ENCODE measurements at regions not wholly inside any gene's neighbourhood (a gene's known extent, or its start where the extent isn't known, plus 50 kb on each side); places are given as distances from the start of the nearest gene placed in this dataset.

DNA sequence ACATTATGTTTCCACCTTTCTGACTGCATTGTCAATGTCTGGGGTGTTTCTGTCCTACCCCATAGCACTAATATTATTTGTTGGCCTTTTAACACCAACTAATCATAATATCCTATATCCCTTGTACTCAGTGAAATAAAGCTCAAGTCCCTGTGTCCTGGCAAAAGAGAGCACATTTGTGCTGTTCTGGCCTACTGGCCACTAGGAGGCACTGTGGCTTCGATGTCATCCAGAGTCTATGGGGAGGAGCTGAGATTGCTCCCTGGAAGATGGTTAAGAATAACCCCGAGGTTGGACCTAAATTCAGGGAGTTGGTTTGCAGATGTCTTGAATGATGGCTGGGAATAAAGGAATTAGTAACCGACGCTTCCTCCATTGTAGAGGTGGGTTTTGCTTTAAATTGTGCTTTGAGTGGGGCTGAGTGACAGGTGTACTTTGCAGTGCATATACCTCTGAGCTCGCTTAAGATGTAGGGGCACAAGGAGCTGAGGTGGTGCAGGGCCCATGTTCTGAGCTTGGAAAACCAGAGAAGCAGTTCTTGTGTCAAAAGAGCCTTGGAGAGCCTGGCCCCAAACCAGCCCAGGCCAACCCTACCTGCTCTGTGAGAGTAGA lies 191.2 kb upstream of the PRSS1 start:
- TF ChIP-seq, protein P1, sequence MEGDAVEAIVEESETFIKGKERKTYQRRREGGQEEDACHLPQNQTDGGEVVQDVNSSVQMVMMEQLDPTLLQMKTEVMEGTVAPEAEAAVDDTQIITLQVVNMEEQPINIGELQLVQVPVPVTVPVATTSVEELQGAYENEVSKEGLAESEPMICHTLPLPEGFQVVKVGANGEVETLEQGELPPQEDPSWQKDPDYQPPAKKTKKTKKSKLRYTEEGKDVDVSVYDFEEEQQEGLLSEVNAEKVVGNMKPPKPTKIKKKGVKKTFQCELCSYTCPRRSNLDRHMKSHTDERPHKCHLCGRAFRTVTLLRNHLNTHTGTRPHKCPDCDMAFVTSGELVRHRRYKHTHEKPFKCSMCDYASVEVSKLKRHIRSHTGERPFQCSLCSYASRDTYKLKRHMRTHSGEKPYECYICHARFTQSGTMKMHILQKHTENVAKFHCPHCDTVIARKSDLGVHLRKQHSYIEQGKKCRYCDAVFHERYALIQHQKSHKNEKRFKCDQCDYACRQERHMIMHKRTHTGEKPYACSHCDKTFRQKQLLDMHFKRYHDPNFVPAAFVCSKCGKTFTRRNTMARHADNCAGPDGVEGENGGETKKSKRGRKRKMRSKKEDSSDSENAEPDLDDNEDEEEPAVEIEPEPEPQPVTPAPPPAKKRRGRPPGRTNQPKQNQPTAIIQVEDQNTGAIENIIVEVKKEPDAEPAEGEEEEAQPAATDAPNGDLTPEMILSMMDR (IDR thresholded peaks at IDR 0.05): peak; percentile 49
- Histone ChIP-seq H3K36me3 (no peaks in the 10 kb centered on the region), H3K9me3 (no peaks in the 10 kb centered on the region), H3K27me3 (no peaks in the 10 kb centered on the region), H3K4me3 (ENCODE audit: low read depth in 1 of 2, low read length in 1 of 2) (no peak overlapping the region), H3K27ac (no peak overlapping the region), H3K4me1 (ENCODE audit: control insufficient read depth in 1 of 2, insufficient read depth in 1 of 2, low read depth in 1 of 2, low read length in 1 of 2) (peaks cover 10 to 11% of the 10 kb centered on the region in 2 experiments)

- no peaks in the 10 kb centered on the region for H3K4me1 ChIP-seq (ENCODE audit: control insufficient read depth in 1 of 2, insufficient read depth in 1 of 2, low read depth in 1 of 2, low read length in 1 of 2)
- H3K9me3 ChIP-seq: no peaks in the 10 kb centered on the region
- H3K27me3 ChIP-seq: no peaks in the 10 kb centered on the region
- H3K27ac ChIP-seq: no peak overlapping the region
- H3K36me3 ChIP-seq: no peaks in the 10 kb centered on the region
- H3K4me3 ChIP-seq (ENCODE audit: low read depth in 1 of 2, low read length in 1 of 2): no peak overlapping the region
- TF ChIP-seq, protein P1 (IDR thresholded peaks at IDR 0.05): no peak
These were observed 192.5 kb upstream of the PRSS1 start for GRCh38 chr7:142556740-142557139.

DNA sequence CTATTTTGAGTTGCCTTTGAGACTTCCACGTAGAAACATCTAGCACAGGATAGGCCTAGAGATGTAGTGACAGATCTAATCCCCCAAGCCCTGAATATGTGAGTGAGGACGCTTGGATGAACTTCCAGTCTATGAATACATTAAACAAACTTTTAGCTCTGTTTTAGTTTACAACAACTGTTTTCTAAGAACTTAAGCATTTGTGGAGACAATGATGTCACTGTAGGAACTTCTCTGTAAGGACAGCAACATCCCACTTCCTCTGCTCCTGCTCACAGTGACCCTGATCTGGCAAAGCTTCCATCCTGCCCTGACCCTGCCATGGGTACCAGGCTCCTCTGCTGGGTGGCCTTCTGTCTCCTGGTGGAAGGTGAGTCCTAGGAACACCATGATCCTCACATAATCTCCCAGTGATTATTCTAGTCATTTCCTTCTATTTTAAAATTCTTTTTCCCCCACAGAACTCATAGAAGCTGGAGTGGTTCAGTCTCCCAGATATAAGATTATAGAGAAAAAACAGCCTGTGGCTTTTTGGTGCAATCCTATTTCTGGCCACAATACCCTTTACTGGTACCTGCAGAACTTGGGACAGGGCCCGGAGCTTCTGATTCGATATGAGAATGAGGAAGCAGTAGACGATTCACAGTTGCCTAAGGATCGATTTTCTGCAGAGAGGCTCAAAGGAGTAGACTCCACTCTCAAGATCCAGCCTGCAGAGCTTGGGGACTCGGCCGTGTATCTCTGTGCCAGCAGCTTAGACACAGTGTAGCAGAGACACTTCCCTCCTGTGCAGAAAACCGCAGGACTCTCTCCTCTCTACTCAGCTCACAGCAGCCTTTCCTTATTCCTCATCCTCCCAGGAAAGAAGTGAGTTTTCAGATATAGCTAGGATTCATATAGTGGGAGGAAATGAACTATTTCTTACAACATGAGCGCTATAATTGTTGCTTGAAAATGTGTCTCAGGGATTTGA lies 194.4 kb upstream of the PRSS1 start:
- no peaks in the 10 kb centered on the region for H3K4me1 ChIP-seq (ENCODE audit: control insufficient read depth in 1 of 2, insufficient read depth in 1 of 2, low read depth in 1 of 2, low read length in 1 of 2)
- TF ChIP-seq, protein P1 (IDR thresholded peaks at IDR 0.05): no peak
- H3K36me3 ChIP-seq: no peaks in the 10 kb centered on the region
- H3K9me3 ChIP-seq: no peaks in the 10 kb centered on the region
- H3K4me3 ChIP-seq (ENCODE audit: low read depth in 1 of 2, low read length in 1 of 2): no peak overlapping the region
- H3K27me3 ChIP-seq: no peaks in the 10 kb centered on the region
- no peak overlapping the region for H3K27ac ChIP-seq

DNA sequence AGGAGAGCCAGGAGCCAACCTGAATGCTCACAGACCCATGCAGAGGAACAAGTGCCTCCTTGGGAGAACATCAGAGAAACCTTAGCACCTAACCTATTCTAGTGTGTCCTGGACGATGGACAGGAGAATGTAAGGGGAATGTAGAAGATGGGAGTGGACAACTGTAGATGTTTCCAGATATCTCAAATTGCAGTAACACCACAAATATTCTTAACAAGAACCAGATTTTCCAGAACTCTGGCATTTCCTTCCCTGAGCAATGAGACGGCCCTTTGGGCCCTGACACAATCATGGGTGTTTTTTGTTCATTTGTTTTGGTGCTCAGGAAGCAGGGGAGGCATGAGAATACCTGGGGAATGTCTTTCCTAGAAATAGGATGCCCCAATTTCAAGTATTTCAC lies 196.1 kb upstream of the PRSS1 start:
- no peak overlapping the region for H3K4me3 ChIP-seq (ENCODE audit: low read depth in 1 of 2, low read length in 1 of 2)
- TF ChIP-seq, protein P1 (IDR thresholded peaks at IDR 0.05): no peak
- H3K27ac ChIP-seq: no peak overlapping the region
- H3K27me3 ChIP-seq: no peaks in the 10 kb centered on the region
- H3K36me3 ChIP-seq: no peaks in the 10 kb centered on the region
- no peaks in the 10 kb centered on the region for H3K9me3 ChIP-seq
- H3K4me1 ChIP-seq (ENCODE audit: control insufficient read depth in 1 of 2, insufficient read depth in 1 of 2, low read depth in 1 of 2, low read length in 1 of 2): no peaks in the 10 kb centered on the region

DNA sequence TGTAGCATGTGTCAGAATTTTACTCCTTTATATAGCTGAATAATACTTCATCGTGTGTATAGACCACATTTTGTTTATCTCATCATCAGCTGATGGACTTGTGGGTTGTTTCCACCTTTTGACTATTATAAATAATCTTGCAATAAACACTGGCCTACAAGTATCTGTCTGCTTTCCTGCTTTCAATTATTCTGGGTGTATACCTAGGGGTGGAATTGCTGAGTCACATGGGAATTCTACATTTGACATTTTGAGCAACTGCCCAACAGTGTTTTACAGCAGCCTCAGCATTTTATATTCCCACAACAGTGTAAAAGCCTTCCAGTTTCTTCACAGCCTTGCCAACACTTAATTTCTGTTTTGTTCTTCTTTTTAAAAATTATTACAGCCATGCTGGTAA lies 200.3 kb upstream of the PRSS1 start:
- Histone ChIP-seq H3K27ac (no peak overlapping the region), H3K4me1 (ENCODE audit: control insufficient read depth in 1 of 2, insufficient read depth in 1 of 2, low read depth in 1 of 2, low read length in 1 of 2) (no peaks in the 10 kb centered on the region), H3K27me3 (no peaks in the 10 kb centered on the region), H3K4me3 (ENCODE audit: low read depth in 1 of 2, low read length in 1 of 2) (no peak overlapping the region), H3K9me3 (no peaks in the 10 kb centered on the region), H3K36me3 (no peaks in the 10 kb centered on the region)
- TF ChIP-seq, protein P1 (IDR thresholded peaks at IDR 0.05): no peak

Measured in neutrophil (primary cell).